HG02885 (cell line): ENCODE measurements at regions not wholly inside any gene's neighbourhood (a gene's known extent, or its start where the extent isn't known, plus 50 kb on each side); places are given as distances from the start of the nearest gene placed in this dataset.

Experiments
- ATAC-seq: cut with Tn5 transposase; IDR thresholded peaks from one replicate; pipeline ENCODE4 v1.9.1; 2021; ENCODE audit warnings: mild to moderate bottlenecking; ENCODE audit not compliant: unreplicated experiment, poor library complexity

GRCh38 chr5:44661851-44662250 lies 146.9 kb upstream of the MRPS30 start:
- no peak for ATAC-seq

GRCh38 chr5:44660251-44660650 lies 148.5 kb upstream of the MRPS30 start:
- ATAC-seq, result no peak

- no peak for ATAC-seq
Measured at GRCh38 chr5:44659334-44659733, 149.4 kb upstream of the MRPS30 start.

- no peak for ATAC-seq
Measured at GRCh38 chr5:44652674-44653073, 156.1 kb upstream of the MRPS30 start.

GRCh38 chr5:44646016-44646415 lies 162.7 kb upstream of the MRPS30 start:
- ATAC-seq, result no peak

GRCh38 chr5:44645502-44645901 lies 163.2 kb upstream of the MRPS30 start:
- no peak for ATAC-seq

GRCh38 chr5:44644628-44645027 lies 164.1 kb upstream of the MRPS30 start:
- no peak for ATAC-seq

GRCh38 chr5:44641820-44642219 lies 166.9 kb upstream of the MRPS30 start:
- ATAC-seq, result no peak

GRCh38 chr5:44640945-44641456 lies 167.7 kb upstream of the MRPS30 start:
- no peak for ATAC-seq

- no peak for ATAC-seq
Measured at GRCh38 chr5:44637916-44638869, 170.6 kb upstream of the MRPS30 start.

- no peak for ATAC-seq
Measured at GRCh38 chr5:44632344-44632743, 176.4 kb upstream of the MRPS30 start.

- no peak for ATAC-seq
Measured at GRCh38 chr5:44626846-44627245, 181.9 kb upstream of the MRPS30 start.

- no peak for ATAC-seq
Measured at GRCh38 chr5:44622331-44622730, 186.4 kb upstream of the MRPS30 start.

GRCh38 chr5:44619875-44620610 lies 188.7 kb upstream of the MRPS30 start:
- no peak for ATAC-seq

- no peak for ATAC-seq
Measured at GRCh38 chr5:44614845-44615244, 193.9 kb upstream of the MRPS30 start.

GRCh38 chr5:44613936-44614335 lies 194.8 kb upstream of the MRPS30 start:
- no peak for ATAC-seq

- no peak for ATAC-seq
Measured at GRCh38 chr5:44605926-44606325, 202.8 kb upstream of the MRPS30 start.

GRCh38 chr5:44603496-44604272 lies 205.1 kb upstream of the MRPS30 start:
- no peak for ATAC-seq

- no peak for ATAC-seq
Measured at GRCh38 chr5:44574678-44575077, 185.5 kb upstream of the FGF10 start.

- no peak for ATAC-seq
Measured at GRCh38 chr5:44568519-44568918, 179.3 kb upstream of the FGF10 start.
